Hepatocyte (in vitro differentiated cells): ENCODE measurements at regions not wholly inside any gene's neighbourhood (a gene's known extent, or its start where the extent isn't known, plus 50 kb on each side); places are given as distances from the start of the nearest gene placed in this dataset.
A peak's percentile ranks its signal among the peaks of the same experiment; 100 is the strongest.

Experiments
- DNase-seq: peaks from one replicate; pipeline ENCODE4 v3.0.0-alpha.2; 2016; ENCODE audit warnings: low spot score
- H2AFZ ChIP-seq: fragments of 200-600 bp; sonication (generic); 2 replicates; pipeline ENCODE4 v1.6.0; 2016; ENCODE audit warnings: antibody characterized with exemption, mild to moderate bottlenecking
- H3K27ac ChIP-seq: fragments of 200-600 bp; sonication (generic); 2 replicates; pipeline ENCODE4 v1.5.1; 2016; ENCODE audit warnings: mild to moderate bottlenecking
- H3K27me3 ChIP-seq: fragments of 200-600 bp; sonication (generic); 2 replicates; pipeline ENCODE4 v1.6.1; 2016
- H3K36me3 ChIP-seq: fragments of 200-600 bp; sonication (generic); replicated peaks from 2 replicates; pipeline ENCODE4 v1.5.1; 2016; ENCODE audit warnings: low read depth; ENCODE audit not compliant: insufficient read depth
- H3K4me1 ChIP-seq: fragments of 200-600 bp; sonication (generic); 2 replicates; pipeline ENCODE4 v1.5.1; 2016; ENCODE audit warnings: mild to moderate bottlenecking, moderate library complexity; ENCODE audit not compliant: insufficient read depth
- H3K4me2 ChIP-seq: fragments of 200-600 bp; sonication (generic); 2 replicates; pipeline ENCODE4 v1.6.0; 2016
- H3K4me3 ChIP-seq: fragments of 200-600 bp; sonication (generic); 2 replicates; pipeline ENCODE4 v1.5.1; 2016; ENCODE audit warnings: mild to moderate bottlenecking
- H3K79me2 ChIP-seq: fragments of 200-600 bp; sonication (generic); 2 replicates; pipeline ENCODE4 v1.6.0; 2017; ENCODE audit warnings: mild to moderate bottlenecking
- H3K9me2 ChIP-seq: fragments of 200-600 bp; sonication (generic); replicated peaks from 2 replicates; pipeline ENCODE4 v1.6.0; 2017; ENCODE audit warnings: mild to moderate bottlenecking; ENCODE audit not compliant: insufficient read depth
- H3K9me3 ChIP-seq: fragments of 200-600 bp; sonication (generic); 2 replicates; pipeline ENCODE4 v1.5.1; 2016; ENCODE audit warnings: low read depth, mild to moderate bottlenecking
- H4K20me1 ChIP-seq: fragments of 200-600 bp; sonication (generic); 2 replicates; pipeline ENCODE4 v1.6.0; 2016; ENCODE audit warnings: mild to moderate bottlenecking; ENCODE audit not compliant: insufficient read depth, poor library complexity, severe bottlenecking
- EZH2 ChIP-seq: fragments of 200-600 bp; sonication (generic); IDR thresholded peaks from 2 replicates; pipeline ENCODE4 v1.6.1; 2016; ENCODE audit warnings: antibody characterized with exemption, mild to moderate bottlenecking, borderline replicate concordance
- EZH2phosphoT487 ChIP-seq: fragments of 200-600 bp; sonication (generic); IDR thresholded peaks from one replicate; pipeline ENCODE4 v1.6.1; 2018; ENCODE audit warnings: antibody characterized with exemption, mild to moderate bottlenecking, low read depth, moderate library complexity; ENCODE audit not compliant: unreplicated experiment, severe bottlenecking
- WGBS: methylation state at CpG from one replicate; pipeline ENCODE4 v1.1.6; 2016; ENCODE audit warnings: low lambda C conversion rate; ENCODE audit errors: missing lambda C conversion rate; 5-methylcytosine and 5-hydroxymethylcytosine counted together
- TF ChIP-seq, protein P1 (sequence below): fragments of 200-600 bp; sonication (generic); IDR thresholded peaks from 2 replicates; pipeline ENCODE4 v1.5.1; 2016; ENCODE audit warnings: antibody characterized with exemption, mild to moderate bottlenecking; ENCODE audit not compliant: poor library complexity

DNA sequence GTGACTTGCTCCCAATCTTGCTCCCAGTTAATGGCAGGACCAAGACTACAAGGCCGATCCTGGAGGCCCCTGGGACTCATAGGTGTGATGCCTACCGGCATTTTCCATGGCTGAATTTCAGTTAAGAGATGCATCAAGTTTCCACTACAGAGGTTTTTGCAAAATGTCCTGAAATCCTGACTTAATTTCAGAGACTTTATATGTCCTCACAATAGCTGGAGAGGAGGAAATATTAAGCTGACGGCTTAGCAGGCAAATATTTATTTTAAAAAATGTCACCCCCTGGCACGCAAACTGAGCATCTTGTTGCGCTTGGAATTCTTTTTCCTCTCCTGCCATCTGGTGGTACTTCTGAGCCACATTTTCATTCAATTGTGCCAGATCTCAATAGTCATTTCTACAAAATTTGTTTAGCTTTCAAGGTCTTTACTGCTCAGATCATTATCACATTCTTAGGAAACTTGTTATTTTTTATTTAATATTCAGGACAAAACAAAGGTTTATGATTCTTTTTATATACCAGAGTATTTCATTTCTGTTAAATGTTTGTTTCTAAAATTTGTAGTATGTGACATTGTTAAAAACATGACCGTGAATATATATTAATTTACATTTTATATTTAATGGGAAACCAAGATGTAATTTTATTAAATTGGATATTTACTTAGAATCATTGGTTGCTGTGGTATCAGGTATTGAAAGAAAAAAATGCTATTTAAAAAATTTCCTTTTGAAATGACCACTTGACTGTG, 189.2 kb upstream of the THRB start:
- H3K4me2 ChIP-seq, result peak overlapping the region; percentile 51

DNA sequence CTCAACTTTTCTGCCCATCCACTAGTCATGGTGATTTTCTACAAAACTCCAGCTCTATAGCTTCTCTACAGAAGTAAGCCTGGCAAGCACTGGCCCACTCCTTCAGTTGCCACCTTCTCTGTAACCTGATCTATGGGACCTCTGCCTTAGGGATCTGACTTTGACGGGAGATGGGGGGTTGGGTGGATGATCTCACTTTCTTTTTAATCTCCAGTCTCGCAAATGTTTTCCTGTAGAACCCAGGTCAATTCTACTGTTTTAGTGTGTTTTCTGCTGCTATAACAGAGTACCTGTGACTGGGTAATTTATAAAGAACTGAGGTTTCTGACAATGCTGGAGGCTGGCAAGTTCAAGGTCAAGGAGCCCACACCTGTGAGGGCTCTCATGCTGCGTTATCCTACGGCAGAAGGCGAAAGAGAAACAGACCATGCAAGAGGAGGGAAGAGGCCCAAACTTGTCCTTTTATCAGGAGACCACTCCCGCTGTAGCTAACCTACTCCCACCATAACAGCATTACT, 189.9 kb upstream of the THRB start:
- Histone ChIP-seq H3K4me3 (no peak overlapping the region), H3K27me3 (no peaks in the 10 kb centered on the region), H3K9me3 (no peaks in the 10 kb centered on the region), H3K9me2 (no peaks in the 10 kb centered on the region), H2AFZ (no peak overlapping the region), H3K79me2 (no peaks in the 10 kb centered on the region), H3K27ac (no peak overlapping the region), H3K36me3 (no peaks in the 10 kb centered on the region), H3K4me2 (no peak overlapping the region), H4K20me1 (no peaks in the 10 kb centered on the region), H3K4me1 (peaks cover 28% of the 10 kb centered on the region)
- WGBS, result 55% methylated on average over 6 of the region's 6 CpGs
- TF ChIP-seq EZH2phosphoT487 (no peak), EZH2 (no peak)
- TF ChIP-seq, protein P1, sequence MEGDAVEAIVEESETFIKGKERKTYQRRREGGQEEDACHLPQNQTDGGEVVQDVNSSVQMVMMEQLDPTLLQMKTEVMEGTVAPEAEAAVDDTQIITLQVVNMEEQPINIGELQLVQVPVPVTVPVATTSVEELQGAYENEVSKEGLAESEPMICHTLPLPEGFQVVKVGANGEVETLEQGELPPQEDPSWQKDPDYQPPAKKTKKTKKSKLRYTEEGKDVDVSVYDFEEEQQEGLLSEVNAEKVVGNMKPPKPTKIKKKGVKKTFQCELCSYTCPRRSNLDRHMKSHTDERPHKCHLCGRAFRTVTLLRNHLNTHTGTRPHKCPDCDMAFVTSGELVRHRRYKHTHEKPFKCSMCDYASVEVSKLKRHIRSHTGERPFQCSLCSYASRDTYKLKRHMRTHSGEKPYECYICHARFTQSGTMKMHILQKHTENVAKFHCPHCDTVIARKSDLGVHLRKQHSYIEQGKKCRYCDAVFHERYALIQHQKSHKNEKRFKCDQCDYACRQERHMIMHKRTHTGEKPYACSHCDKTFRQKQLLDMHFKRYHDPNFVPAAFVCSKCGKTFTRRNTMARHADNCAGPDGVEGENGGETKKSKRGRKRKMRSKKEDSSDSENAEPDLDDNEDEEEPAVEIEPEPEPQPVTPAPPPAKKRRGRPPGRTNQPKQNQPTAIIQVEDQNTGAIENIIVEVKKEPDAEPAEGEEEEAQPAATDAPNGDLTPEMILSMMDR, result no peak
- no peak for DNase-seq

More for the DNA sequence above, 189.2 kb upstream of the THRB start:
- Histone ChIP-seq H3K36me3 (no peaks in the 10 kb centered on the region), H3K79me2 (no peaks in the 10 kb centered on the region), H3K4me1 (peaks cover 24% of the 10 kb centered on the region), H2AFZ (no peak overlapping the region), H3K27ac (peak overlapping the region; percentile 71), H3K9me3 (no peaks in the 10 kb centered on the region), H3K4me3 (no peak overlapping the region), H3K27me3 (no peaks in the 10 kb centered on the region), H3K9me2 (no peaks in the 10 kb centered on the region), H4K20me1 (no peaks in the 10 kb centered on the region)
- TF ChIP-seq EZH2 (no peak), EZH2phosphoT487 (no peak)
- TF ChIP-seq, protein P1, result peak; percentile 81
- peak; percentile 82 for DNase-seq
- WGBS, result 38% methylated on average over 6 of the region's 6 CpGs

DNA sequence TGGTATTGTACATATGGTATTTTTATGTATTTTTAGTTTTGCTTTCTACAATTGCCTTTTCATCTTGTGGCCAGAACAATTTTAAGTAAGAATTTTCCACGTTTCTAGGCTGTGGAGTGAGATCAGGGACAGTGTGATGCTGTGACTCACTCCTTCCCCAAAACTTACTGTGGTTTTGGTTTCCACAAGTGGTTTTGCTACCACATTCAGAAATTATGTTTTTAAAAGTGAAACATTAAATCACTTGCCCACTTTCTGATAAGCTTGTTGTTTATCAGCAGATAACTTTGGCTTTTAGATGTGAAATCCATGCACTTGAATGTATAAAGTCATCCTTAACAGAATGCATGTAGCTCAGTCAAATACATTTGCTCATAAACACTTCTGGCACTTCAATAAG, 192.2 kb upstream of the THRB start:
- H3K4me2 ChIP-seq, result no peak overlapping the region
- 65% methylated on average over 1 of the region's 1 CpG for WGBS
- H3K27ac ChIP-seq, result peak overlapping the region; percentile 48

More for the DNA sequence above, 192.2 kb upstream of the THRB start:
- H3K79me2 ChIP-seq, result no peaks in the 10 kb centered on the region
- H3K9me2 ChIP-seq, result no peaks in the 10 kb centered on the region
- no peaks in the 10 kb centered on the region for H4K20me1 ChIP-seq
- H3K36me3 ChIP-seq, result no peaks in the 10 kb centered on the region
- H3K27me3 ChIP-seq, result no peaks in the 10 kb centered on the region
- H3K4me3 ChIP-seq, result no peak overlapping the region
- H3K4me1 ChIP-seq, result peaks cover 28% of the 10 kb centered on the region
- no peak overlapping the region for H2AFZ ChIP-seq
- H3K9me3 ChIP-seq, result no peaks in the 10 kb centered on the region
- TF ChIP-seq EZH2phosphoT487, result no peak
- TF ChIP-seq, protein P1, result no peak
- DNase-seq, result no peak
